Suppressor macrophage treated with lipopolysaccharide for 1 hour (primary cell): ENCODE measurements at regions not wholly inside any gene's neighbourhood (a gene's known extent, or its start where the extent isn't known, plus 50 kb on each side); places are given as distances from the start of the nearest gene placed in this dataset.
A peak's percentile ranks its signal among the peaks of the same experiment; 100 is the strongest.
"Not testable (repeated sequence)": the region's sequence is repeated elsewhere in the genome, so short reads cannot be mapped to it uniquely, and the experiment has no call there.

Experiments used
- DNase-seq, 3 donors: peaks; one replicate each; pipeline ENCODE4 v3.0.0-alpha.2; 2020 to 2022

- no peak for DNase-seq
Measured at GRCh38 chr6:144895313-144896278, 610.5 kb downstream of the UTRN start.

- DNase-seq, result no peak
Measured at GRCh38 chr6:144896289-144896688, 611.2 kb downstream of the UTRN start.

DNA sequence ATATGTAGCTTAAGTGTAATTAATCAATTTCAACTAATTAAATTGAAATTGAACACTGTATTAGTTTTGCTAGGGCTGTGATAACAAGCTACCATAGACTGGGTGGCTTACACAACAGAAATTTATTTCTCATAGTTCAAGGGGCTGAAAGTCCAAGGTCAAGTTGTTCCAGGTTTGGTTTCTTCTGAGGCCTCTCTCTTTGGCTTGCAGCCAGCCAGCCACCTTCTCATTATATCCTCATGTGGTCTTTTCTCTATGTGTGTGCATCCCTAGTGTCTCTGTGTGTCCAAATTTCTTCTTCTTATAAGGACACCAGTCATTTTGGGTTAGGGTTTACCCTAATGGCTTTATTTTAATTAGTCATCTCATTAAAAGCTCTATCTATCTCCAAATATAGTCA is 611.7 kb downstream of the UTRN start:
- no peak for DNase-seq

DNA sequence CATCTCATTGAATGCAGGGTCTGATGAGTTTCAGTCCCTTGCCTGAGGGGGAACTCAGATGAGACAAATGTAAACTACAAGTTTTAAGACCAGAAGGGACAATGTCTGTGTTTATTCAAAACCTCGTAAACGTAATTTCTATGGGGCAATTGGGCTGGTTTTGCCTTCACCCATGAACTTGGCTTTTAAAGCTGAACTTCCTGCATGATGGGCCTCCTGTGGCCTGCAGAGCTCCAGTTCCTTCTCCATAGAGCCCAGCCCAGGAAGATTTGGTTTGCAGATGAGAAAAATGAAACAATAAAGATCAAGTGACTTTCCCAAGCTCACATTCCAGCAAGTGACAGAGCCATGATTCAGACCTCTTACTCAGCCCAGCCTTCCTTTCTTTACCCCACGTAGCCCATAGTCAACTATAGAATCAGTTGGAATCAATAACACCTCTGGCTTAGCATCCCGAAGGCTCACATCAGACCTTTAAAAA is 612.3 kb downstream of the UTRN start:
- peak; percentile 5 to 31 (median 12) for DNase-seq

DNA sequence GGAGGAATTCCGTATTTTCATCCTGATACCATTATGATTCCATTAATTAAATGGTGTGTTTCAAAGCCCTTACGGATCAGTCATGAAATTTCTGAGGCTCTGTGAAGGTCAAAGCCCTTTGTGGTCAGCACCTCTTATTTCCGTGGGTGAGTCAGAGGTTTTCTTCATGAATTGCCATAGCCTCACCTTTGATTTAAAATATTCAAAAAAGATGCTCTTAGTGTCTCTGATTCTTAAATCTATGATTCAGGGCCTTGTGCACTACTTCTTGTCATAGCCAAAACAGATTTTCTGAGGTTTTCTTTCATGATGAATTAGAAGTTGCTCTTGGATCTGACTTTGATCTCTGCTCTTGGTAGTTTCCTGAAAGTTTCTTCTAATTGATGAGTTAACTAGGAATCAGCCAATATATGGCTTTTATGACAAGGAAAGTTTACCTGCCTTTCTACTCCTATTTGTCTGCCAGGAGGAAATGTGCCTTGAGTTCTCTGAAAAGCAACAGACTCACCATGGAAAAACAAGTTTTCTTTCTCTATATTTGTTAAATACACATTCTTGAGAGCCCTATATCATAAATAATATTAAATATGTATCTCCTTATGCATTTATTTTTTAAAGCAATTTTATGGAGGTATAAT is 613.0 kb downstream of the UTRN start:
- DNase-seq, result no peak

DNA sequence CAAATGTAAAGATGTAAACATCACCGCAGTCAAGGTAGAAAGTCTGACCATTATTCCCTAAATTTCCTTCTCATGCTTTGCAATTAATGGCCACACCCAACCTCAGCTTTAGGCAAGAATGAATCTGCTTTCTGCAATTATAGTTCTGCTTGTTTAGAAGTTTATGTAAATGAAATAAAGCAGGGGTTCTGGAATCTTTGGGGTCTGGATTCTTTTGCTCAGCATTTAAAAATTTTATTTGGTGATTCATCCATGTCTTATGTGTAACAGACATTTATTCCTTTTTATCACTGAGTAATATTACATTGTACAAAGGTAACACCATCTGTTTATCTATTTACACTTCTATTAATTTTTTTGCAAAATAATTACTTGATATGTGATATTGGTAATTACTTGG is 613.6 kb downstream of the UTRN start:
- no peak for DNase-seq

DNA sequence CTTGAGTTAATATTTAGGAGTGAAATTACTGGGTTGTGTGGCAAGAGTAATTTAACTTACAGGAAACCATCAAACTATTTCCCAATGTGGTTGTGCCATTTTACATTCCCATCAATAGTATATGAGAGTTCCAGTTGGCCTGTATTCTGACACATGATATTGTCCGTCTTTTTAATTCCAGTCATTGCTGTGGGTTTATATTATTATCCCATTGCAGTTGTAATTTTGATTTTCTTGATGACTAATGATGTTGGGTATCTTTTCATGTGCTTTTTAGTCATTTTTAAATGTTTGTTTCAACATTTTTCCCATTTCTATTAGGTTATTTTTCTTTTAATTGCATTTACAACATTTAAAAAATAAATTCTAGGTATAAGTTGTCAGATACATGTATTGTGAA is 614.0 kb downstream of the UTRN start:
- DNase-seq, result no peak

DNA sequence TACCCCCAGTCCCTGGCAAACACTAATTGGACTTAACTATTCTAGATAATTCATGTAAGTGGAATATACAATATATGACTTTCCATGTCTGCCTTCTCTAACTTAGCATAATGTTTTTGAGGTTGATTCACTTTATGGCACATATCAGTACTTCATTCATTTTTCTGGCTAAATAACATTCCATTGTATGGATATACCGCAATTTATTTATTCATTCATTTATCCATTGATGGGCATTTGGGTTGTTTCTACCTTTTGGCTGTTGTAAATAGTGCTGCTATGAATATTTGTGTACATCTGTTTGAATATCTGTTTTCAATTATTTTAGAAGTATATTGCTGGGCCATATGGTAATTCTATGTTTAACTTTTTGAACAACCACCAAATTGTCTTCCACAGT is 616.3 kb downstream of the UTRN start:
- DNase-seq, result no peak

DNA sequence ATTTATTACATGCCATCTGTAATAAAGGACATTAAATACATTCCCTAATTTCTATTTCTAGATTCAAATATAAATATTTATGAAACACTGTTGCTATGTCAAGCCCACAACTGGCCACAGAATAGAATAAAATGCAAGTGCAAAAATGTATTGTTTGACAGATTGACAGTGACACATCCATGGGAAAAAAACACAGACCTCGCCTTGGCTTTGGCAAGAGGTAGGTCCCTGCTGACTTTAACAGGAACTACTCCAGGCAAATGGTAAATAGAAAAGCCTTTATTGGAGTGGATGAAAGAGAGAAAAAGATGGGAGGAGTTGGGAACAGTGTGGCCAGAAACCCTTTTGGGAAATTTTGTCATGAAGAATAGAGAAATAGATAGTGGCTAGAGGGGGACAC is 622.9 kb downstream of the UTRN start:
- no peak for DNase-seq

DNA sequence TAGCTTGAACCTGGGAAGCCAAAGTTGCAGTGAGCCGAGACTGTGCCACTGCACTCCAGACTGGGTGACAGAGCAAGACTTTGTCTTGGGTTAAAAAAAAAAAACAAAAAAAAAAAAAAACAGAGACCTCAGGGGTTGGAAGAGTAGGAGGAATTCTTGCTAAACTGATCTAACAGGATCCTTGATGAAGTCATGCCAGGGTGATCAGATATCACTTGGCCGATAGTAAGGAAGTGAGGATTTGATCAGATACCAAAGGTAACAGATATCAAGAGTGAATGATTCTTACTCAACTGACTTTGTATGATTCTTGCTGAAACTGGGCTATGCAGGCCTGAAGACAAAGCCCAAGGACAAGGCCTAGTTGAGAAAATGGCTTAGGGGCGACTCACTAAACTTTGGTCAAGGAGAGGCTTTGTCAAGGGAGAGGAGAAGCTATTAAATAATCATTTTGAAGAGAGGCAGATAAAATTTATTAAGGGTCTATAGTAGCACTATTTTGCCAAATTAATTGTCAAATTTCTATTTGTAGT is 624.7 kb downstream of the UTRN start:
- no peak for DNase-seq

DNA sequence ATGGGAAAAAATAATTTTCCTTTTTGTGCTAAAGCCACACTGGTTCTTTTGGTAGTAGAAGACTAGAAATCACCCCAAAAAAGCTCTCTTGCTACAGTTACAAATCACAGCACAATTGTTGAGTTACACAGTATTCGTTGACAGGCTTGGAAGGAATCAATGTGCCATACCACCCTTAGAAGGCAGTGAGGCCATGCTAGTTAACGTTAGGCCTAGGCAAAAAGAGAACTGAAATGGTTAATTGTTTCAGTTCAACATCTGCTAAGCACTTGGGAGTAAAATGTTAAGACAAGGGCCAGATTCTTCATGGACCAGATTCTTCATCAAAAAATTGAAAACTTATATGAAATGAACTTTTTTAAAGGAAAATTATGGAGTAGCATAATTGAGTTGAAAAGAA is 626.2 kb downstream of the UTRN start:
- no peak for DNase-seq

GRCh38 chr6:144912474-144912873 is 627.3 kb downstream of the UTRN start:
- peak; percentile 27 to 57 (median 37) for DNase-seq

GRCh38 chr6:144918073-144918472 is 632.9 kb downstream of the UTRN start:
- DNase-seq, result no peak

- DNase-seq, result no peak
Measured at GRCh38 chr6:144919560-144919959, 634.4 kb downstream of the UTRN start.

DNA sequence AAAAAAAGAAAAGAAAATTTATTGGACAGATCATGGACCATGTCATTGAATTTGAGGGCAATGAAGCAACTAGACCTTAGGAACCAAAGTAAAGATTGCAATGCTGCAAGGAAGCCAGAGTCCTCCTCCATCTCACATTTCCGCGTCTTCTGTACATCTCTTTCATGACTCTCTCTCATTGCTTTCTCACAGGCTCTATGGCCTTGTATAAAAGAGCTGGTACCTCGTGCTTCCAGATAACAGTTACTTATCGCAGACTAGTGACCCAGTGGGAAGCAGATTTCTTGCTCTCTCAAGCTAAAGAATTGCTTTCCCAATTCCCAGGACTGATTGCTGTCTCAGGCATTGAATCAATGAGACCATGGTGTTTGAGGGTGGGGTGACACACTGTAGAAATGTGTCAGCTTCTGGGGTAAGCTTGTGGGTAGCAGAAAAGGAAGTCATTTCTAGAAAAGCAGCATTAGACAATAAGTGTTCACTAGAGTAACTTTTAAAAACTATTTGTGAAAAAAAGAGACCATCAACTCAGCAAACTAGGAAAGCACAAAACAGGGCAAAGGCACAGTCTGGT is 635.3 kb downstream of the UTRN start:
- DNase-seq, result peak; percentile 40 to 54 (median 47)

- DNase-seq, result no peak
Measured at GRCh38 chr6:144921206-144921975, 636.3 kb downstream of the UTRN start.

DNA sequence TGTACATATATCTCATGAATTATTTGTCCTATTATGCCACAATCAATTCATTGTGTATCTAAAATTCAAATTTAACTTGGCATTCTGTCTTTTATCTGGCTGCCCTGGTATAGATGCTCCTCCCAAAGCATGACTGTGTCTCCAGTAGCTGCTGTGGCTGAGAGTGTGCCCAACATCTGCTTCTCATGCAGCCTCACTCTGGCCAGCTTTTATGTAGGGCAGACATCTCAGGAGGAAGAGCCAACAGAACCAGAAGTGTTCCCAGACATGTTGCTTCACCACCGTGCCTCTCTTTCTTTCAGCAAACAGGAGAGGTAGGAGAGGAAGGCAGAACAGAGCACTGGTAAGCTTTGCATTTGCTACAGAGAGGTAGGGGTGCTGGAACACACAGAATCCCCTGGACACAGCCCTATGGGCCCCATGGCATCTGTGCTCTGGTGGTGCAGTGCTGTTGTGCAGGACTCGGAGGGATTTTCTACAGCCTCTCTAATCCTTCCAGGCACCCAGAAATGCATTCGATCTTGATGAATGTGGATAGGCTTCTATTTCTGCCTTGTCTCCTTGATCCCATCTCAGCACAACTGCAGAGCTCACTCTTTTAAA is 637.1 kb downstream of the UTRN start:
- no peak for DNase-seq

DNA sequence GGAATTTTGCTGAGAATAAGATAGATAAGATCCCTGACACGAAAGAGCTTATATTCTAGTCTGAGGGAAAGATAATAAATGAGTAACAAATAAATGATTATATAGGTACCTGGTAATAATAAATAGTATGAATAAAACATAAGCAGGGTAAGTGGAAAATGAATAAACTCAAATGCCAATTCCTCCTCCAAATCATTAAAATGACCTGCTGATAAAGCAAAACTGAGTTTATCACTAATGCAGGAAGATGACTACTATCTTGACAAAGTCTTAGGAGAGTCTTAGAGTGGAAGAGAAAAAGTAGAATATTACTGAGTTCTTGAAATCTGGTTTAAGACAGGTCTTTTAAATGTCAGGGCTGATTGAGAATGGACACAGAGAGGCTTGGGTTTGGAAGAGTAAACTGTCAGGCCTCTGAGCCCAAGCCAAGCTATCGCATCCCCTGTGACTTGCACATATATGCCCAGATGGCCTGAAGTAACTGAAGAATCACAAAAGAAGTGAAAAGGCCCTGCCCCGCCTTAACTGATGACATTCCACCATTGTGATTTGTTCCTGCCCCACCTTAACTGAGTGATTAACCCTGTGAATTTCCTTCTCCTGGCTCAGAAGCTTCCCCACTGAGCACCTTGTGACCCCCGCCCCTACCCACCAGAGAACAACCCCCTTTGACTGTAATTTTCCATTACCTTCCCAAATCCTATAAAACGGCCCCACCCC is 637.8 kb downstream of the UTRN start:
- not testable (repeated sequence) for DNase-seq

- DNase-seq, result not testable (repeated sequence)
Measured at GRCh38 chr6:144923491-144923787, 638.3 kb downstream of the UTRN start.

DNA sequence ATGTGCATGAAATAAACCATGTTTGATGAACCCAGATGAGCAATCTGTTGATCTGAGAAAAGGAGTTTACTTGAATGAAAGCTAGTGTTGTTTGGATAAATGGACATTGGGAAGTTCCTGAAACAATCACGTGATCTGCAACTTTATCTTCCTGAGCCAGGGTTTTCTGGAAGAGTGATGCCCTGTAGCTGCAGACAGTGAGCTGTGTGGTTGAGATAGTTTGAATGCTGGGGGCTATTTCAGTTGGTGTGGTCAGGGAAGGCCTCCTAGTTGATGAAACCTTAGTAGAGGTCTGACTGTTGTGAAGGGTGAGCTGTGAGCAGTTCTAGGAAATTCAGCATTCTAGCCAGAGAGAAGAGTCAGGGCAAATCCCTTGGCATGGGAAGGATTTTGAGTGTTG is 643.7 kb downstream of the UTRN start:
- DNase-seq, result no peak

DNA sequence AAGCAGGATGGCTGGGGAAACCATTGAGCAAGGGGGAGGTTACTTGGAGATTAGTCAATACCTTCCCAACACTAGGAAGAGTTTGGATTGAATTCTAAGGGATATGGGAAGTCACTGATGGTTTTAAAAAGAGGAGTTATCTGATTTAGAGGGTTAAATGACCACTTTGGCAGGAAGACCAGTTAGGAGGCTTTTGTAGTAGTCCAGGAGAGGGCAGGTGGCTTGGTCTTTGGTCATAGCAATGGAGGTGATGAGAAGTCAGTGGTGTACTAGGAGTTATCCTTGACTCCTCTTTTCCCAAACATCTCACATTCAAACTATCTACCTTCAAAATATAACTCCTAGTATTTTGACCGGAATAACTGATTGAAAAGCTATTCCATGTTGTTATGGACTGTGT is 644.1 kb downstream of the UTRN start:
- DNase-seq, result no peak
